ENCODE measurements at regions not wholly inside any gene's neighbourhood (a gene's known extent, or its start where the extent isn't known, plus 50 kb on each side); places are given as distances from the start of the nearest gene placed in this dataset.
A peak's percentile ranks its signal among the peaks of the same experiment; 100 is the strongest.

- FAIRE-seq (no peak), DNase-seq (ENCODE audit: low read depth) (no peak)
- Histone ChIP-seq H3K27me3 (ENCODE audit: insufficient read depth, low read length) (no peaks in the 10 kb centered on the region), H3K79me2 (ENCODE audit: insufficient read depth, low read length) (no peaks in the 10 kb centered on the region), H3K36me3 (ENCODE audit: insufficient read depth, low read length) (no peaks in the 10 kb centered on the region), H3K4me3 (ENCODE audit: insufficient read depth, low read depth, low read length) (no peak overlapping the region), H4K20me1 (ENCODE audit: insufficient read depth, low read length) (no peaks in the 10 kb centered on the region), H3K27ac (ENCODE audit: low read depth, low read length) (no peak overlapping the region), H3K4me2 (ENCODE audit: low read length) (no peak overlapping the region), H3K9ac (ENCODE audit: low read length) (no peak overlapping the region), H3K9me3 (ENCODE audit: insufficient read depth, low read depth, low read length) (no peaks in the 10 kb centered on the region), H2AFZ (ENCODE audit: low read depth, low read length) (no peak overlapping the region), H3K4me1 (ENCODE audit: insufficient read depth, low read length) (no peaks in the 10 kb centered on the region)
- TF ChIP-seq EZH2 (IDR thresholded peaks at IDR 0.05; ENCODE audit: insufficient read depth, low read length) (no peak), CTCF (IDR thresholded peaks at IDR 0.05; ENCODE audit: insufficient read depth, low read depth, low read length) (no peak)
- H3K4me1 Mint-ChIP-seq (ENCODE audit: low read depth, unreplicated experiment) = peaks cover 12% of the 10 kb centered on the region
- H3K36me3 Mint-ChIP-seq (ENCODE audit: low read depth, unreplicated experiment) = no peaks in the 10 kb centered on the region
- H3K27me3 Mint-ChIP-seq (ENCODE audit: low read depth, unreplicated experiment) = no peaks in the 10 kb centered on the region
- H3K9me3 Mint-ChIP-seq (ENCODE audit: unreplicated experiment) = peaks cover 9% of the 10 kb centered on the region
- H3K27ac Mint-ChIP-seq (ENCODE audit: unreplicated experiment) = no peak overlapping the region
- no peak overlapping the region for H3K4me3 Mint-ChIP-seq (ENCODE audit: unreplicated experiment)
Observed at GRCh38 chr3:99472385-99472784, 166.0 kb upstream of the COL8A1 start.

GRCh38 chr3:99471353-99472323 lies 166.8 kb upstream of the COL8A1 start:
- Mint-ChIP-seq H3K27ac (ENCODE audit: unreplicated experiment) (no peak overlapping the region), H3K4me1 (ENCODE audit: low read depth, unreplicated experiment) (peaks cover 12% of the 10 kb centered on the region), H3K36me3 (ENCODE audit: low read depth, unreplicated experiment) (no peaks in the 10 kb centered on the region), H3K27me3 (ENCODE audit: low read depth, unreplicated experiment) (no peaks in the 10 kb centered on the region), H3K9me3 (ENCODE audit: unreplicated experiment) (peaks cover 3% of the 10 kb centered on the region), H3K4me3 (ENCODE audit: unreplicated experiment) (no peak overlapping the region)
- H3K4me3 ChIP-seq (ENCODE audit: insufficient read depth, low read depth, low read length) = no peak overlapping the region
- no peak for FAIRE-seq
- no peaks in the 10 kb centered on the region for H3K27me3 ChIP-seq (ENCODE audit: insufficient read depth, low read length)
- H3K9me3 ChIP-seq (ENCODE audit: insufficient read depth, low read depth, low read length) = no peaks in the 10 kb centered on the region
- H2AFZ ChIP-seq (ENCODE audit: low read depth, low read length) = no peak overlapping the region
- no peaks in the 10 kb centered on the region for H4K20me1 ChIP-seq (ENCODE audit: insufficient read depth, low read length)
- no peaks in the 10 kb centered on the region for H3K4me1 ChIP-seq (ENCODE audit: insufficient read depth, low read length)
- H3K9ac ChIP-seq (ENCODE audit: low read length) = no peak overlapping the region
- no peaks in the 10 kb centered on the region for H3K36me3 ChIP-seq (ENCODE audit: insufficient read depth, low read length)
- no peak for DNase-seq (ENCODE audit: low read depth)
- TF ChIP-seq CTCF (IDR thresholded peaks at IDR 0.05; ENCODE audit: insufficient read depth, low read depth, low read length) = no peak
- no peak for TF ChIP-seq EZH2 (IDR thresholded peaks at IDR 0.05; ENCODE audit: insufficient read depth, low read length)
- no peak overlapping the region for H3K4me2 ChIP-seq (ENCODE audit: low read length)
- no peak overlapping the region for H3K27ac ChIP-seq (ENCODE audit: low read depth, low read length)
- no peaks in the 10 kb centered on the region for H3K79me2 ChIP-seq (ENCODE audit: insufficient read depth, low read length)

- no peak overlapping the region for H3K4me3 Mint-ChIP-seq (ENCODE audit: unreplicated experiment)
- peaks cover 12% of the 10 kb centered on the region for H3K4me1 Mint-ChIP-seq (ENCODE audit: low read depth, unreplicated experiment)
- Histone ChIP-seq H4K20me1 (ENCODE audit: insufficient read depth, low read length) (no peaks in the 10 kb centered on the region), H3K9me3 (ENCODE audit: insufficient read depth, low read depth, low read length) (no peaks in the 10 kb centered on the region), H3K27me3 (ENCODE audit: insufficient read depth, low read length) (no peaks in the 10 kb centered on the region), H3K4me1 (ENCODE audit: insufficient read depth, low read length) (no peaks in the 10 kb centered on the region), H3K4me2 (ENCODE audit: low read length) (no peak overlapping the region), H2AFZ (ENCODE audit: low read depth, low read length) (no peak overlapping the region), H3K9ac (ENCODE audit: low read length) (no peak overlapping the region), H3K4me3 (ENCODE audit: insufficient read depth, low read depth, low read length) (no peak overlapping the region), H3K27ac (ENCODE audit: low read depth, low read length) (no peak overlapping the region), H3K36me3 (ENCODE audit: insufficient read depth, low read length) (no peaks in the 10 kb centered on the region), H3K79me2 (ENCODE audit: insufficient read depth, low read length) (no peaks in the 10 kb centered on the region)
- H3K27me3 Mint-ChIP-seq (ENCODE audit: low read depth, unreplicated experiment) = peaks cover 4% of the 10 kb centered on the region
- no peak overlapping the region for H3K27ac Mint-ChIP-seq (ENCODE audit: unreplicated experiment)
- no peaks in the 10 kb centered on the region for H3K9me3 Mint-ChIP-seq (ENCODE audit: unreplicated experiment)
- no peak for FAIRE-seq
- DNase-seq (ENCODE audit: low read depth) = peak; percentile 46
- no peaks in the 10 kb centered on the region for H3K36me3 Mint-ChIP-seq (ENCODE audit: low read depth, unreplicated experiment)
- TF ChIP-seq CTCF (IDR thresholded peaks at IDR 0.05; ENCODE audit: insufficient read depth, low read depth, low read length) = no peak
- no peak for TF ChIP-seq EZH2 (IDR thresholded peaks at IDR 0.05; ENCODE audit: insufficient read depth, low read length)
Observed at GRCh38 chr3:99470841-99471240, 167.6 kb upstream of the COL8A1 start.
